ENCODE measurements at regions not wholly inside any gene's neighbourhood (a gene's known extent, or its start where the extent isn't known, plus 50 kb on each side); places are given as distances from the start of the nearest gene placed in this dataset.
A peak's percentile ranks its signal among the peaks of the same experiment; 100 is the strongest.

- intact Hi-C loops (cut with micrococcal nuclease): loop anchor here (10.0 kb wide), 1 partner anchor 149 kb away; no protein-coding TSS in a partner anchor
- peaks cover 10% of the 10 kb centered on the region for H3K4me1 ChIP-seq (ENCODE audit: insufficient read depth, low read length)
- no peak overlapping the region for H3K4me3 ChIP-seq (ENCODE audit: low read length)
- H3K79me2 ChIP-seq (ENCODE audit: low read length): no peaks in the 10 kb centered on the region
- TF ChIP-seq EZH2 (IDR thresholded peaks at IDR 0.05; ENCODE audit: low read length, unreplicated experiment) (no peak), EZH2phosphoT487 (IDR thresholded peaks at IDR 0.05; ENCODE audit: borderline replicate concordance, low read length) (no peak)
- TF ChIP-seq, protein P1, sequence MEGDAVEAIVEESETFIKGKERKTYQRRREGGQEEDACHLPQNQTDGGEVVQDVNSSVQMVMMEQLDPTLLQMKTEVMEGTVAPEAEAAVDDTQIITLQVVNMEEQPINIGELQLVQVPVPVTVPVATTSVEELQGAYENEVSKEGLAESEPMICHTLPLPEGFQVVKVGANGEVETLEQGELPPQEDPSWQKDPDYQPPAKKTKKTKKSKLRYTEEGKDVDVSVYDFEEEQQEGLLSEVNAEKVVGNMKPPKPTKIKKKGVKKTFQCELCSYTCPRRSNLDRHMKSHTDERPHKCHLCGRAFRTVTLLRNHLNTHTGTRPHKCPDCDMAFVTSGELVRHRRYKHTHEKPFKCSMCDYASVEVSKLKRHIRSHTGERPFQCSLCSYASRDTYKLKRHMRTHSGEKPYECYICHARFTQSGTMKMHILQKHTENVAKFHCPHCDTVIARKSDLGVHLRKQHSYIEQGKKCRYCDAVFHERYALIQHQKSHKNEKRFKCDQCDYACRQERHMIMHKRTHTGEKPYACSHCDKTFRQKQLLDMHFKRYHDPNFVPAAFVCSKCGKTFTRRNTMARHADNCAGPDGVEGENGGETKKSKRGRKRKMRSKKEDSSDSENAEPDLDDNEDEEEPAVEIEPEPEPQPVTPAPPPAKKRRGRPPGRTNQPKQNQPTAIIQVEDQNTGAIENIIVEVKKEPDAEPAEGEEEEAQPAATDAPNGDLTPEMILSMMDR (conservative IDR thresholded peaks at IDR 0.05; ENCODE audit: low read depth, low read length): no peak; the same call in 1 of the 2 replicates
- BruUV-seq (replicated peaks): no TSS peak
- no peak overlapping the region for H2AFZ ChIP-seq (ENCODE audit: low read length)
- no peaks in the 10 kb centered on the region for H4K20me1 ChIP-seq (ENCODE audit: low read length)
- H3K27me3 ChIP-seq (ENCODE audit: low read length): no peaks in the 10 kb centered on the region
- no peaks in the 10 kb centered on the region for H3F3A ChIP-seq (ENCODE audit: low read length, unreplicated experiment)
- DNase-seq (peak; percentile 76), ATAC-seq (peak; percentile 73)
- peak overlapping the region; percentile 27 for H3K4me2 ChIP-seq (ENCODE audit: low read length)
- no peak overlapping the region for H3K9ac ChIP-seq (ENCODE audit: low read length)
- CTCF ChIA-PET: no interaction called here
- no peaks in the 10 kb centered on the region; the same call in 1 of the 2 replicates for H3K36me3 ChIP-seq (ENCODE audit: low read depth, low read length)
- POLR2A ChIA-PET (ENCODE audit: unreplicated experiment): no interaction called here
- no peaks in the 10 kb centered on the region for H3K9me2 ChIP-seq (replicated peaks; ENCODE audit: low read length)
- no peaks in the 10 kb centered on the region for H3K9me3 ChIP-seq (ENCODE audit: low read length)
- H3K27ac ChIP-seq (ENCODE audit: low read length): no peak overlapping the region
Observed at GRCh38 chr2:220696280-220696669, 875.8 kb downstream of the EPHA4 start.

DNA sequence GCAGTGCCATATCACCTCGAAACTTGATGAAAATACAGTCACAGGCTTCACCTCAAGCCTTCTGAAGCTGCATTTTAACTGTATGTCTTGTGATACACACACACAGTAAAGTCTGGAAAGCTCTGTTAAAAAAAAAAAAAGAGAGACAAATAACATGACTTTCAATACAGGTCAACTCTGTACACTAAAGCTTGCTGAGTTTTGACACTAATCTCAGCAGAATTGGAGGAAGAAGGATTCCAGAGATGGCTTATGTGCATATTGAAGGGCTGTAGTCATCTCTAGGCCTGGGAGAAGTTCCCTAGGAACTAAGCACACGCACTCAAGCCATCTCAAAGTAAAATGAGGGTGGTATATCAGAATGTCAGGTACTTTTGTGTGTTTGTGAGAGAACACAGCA lies 875.1 kb downstream of the EPHA4 start:
- DNase-seq (no peak), ATAC-seq (no peak)
- Histone ChIP-seq H3F3A (ENCODE audit: low read length, unreplicated experiment) (no peaks in the 10 kb centered on the region), H3K27me3 (ENCODE audit: low read length) (no peaks in the 10 kb centered on the region), H3K4me1 (ENCODE audit: insufficient read depth, low read length) (peaks cover 10% of the 10 kb centered on the region), H3K4me3 (ENCODE audit: low read length) (no peak overlapping the region), H3K4me2 (ENCODE audit: low read length) (peak overlapping the region; percentile 27; the same call in 1 of the 2 replicates), H3K9ac (ENCODE audit: low read length) (no peak overlapping the region), H4K20me1 (ENCODE audit: low read length) (no peaks in the 10 kb centered on the region), H3K27ac (ENCODE audit: low read length) (no peak overlapping the region), H3K36me3 (ENCODE audit: low read depth, low read length) (no peaks in the 10 kb centered on the region; the same call in 1 of the 2 replicates), H3K9me3 (ENCODE audit: low read length) (no peaks in the 10 kb centered on the region), H3K9me2 (replicated peaks; ENCODE audit: low read length) (no peaks in the 10 kb centered on the region), H2AFZ (ENCODE audit: low read length) (no peak overlapping the region), H3K79me2 (ENCODE audit: low read length) (no peaks in the 10 kb centered on the region)
- no TSS peak for BruUV-seq (replicated peaks)
- intact Hi-C loops (cut with micrococcal nuclease): loop anchor here (10.0 kb wide), 1 partner anchor 148 kb away; no protein-coding TSS in a partner anchor
- ChIA-PET POLR2A (ENCODE audit: unreplicated experiment) (no interaction called here), CTCF (interaction anchor here (0.6 kb wide), 1 partner anchor 189 kb away, joined by 3 read pairs; no protein-coding TSS in a partner anchor)
- TF ChIP-seq, protein P1 (conservative IDR thresholded peaks at IDR 0.05; ENCODE audit: low read depth, low read length): no peak
- TF ChIP-seq EZH2phosphoT487 (IDR thresholded peaks at IDR 0.05; ENCODE audit: borderline replicate concordance, low read length): no peak
- TF ChIP-seq EZH2 (IDR thresholded peaks at IDR 0.05; ENCODE audit: low read length, unreplicated experiment): no peak

- H3K4me2 ChIP-seq (ENCODE audit: low read length): no peak overlapping the region
- no peaks in the 10 kb centered on the region for H3K9me3 ChIP-seq (ENCODE audit: low read length)
- no peaks in the 10 kb centered on the region for H3K9me2 ChIP-seq (replicated peaks; ENCODE audit: low read length)
- ATAC-seq (no peak), DNase-seq (peak; percentile 74)
- no peak overlapping the region for H3K9ac ChIP-seq (ENCODE audit: low read length)
- no peak overlapping the region for H2AFZ ChIP-seq (ENCODE audit: low read length)
- H4K20me1 ChIP-seq (ENCODE audit: low read length): no peaks in the 10 kb centered on the region
- ChIA-PET POLR2A (ENCODE audit: unreplicated experiment) (no interaction called here), CTCF (no interaction called here)
- TF ChIP-seq EZH2phosphoT487 (IDR thresholded peaks at IDR 0.05; ENCODE audit: borderline replicate concordance, low read length): no peak
- TF ChIP-seq EZH2 (IDR thresholded peaks at IDR 0.05; ENCODE audit: low read length, unreplicated experiment): no peak
- TF ChIP-seq, protein P1 (conservative IDR thresholded peaks at IDR 0.05; ENCODE audit: low read depth, low read length): no peak
- peaks cover 10% of the 10 kb centered on the region for H3K4me1 ChIP-seq (ENCODE audit: insufficient read depth, low read length)
- H3K27ac ChIP-seq (ENCODE audit: low read length): no peak overlapping the region
- no peaks in the 10 kb centered on the region for H3K79me2 ChIP-seq (ENCODE audit: low read length)
- BruUV-seq (replicated peaks): no TSS peak
- no peaks in the 10 kb centered on the region for H3K27me3 ChIP-seq (ENCODE audit: low read length)
- no peaks in the 10 kb centered on the region; the same call in 1 of the 2 replicates for H3K36me3 ChIP-seq (ENCODE audit: low read depth, low read length)
- H3F3A ChIP-seq (ENCODE audit: low read length, unreplicated experiment): no peaks in the 10 kb centered on the region
- intact Hi-C loops (cut with micrococcal nuclease): loop anchor here (5.0 kb wide), 1 partner anchor 76 kb away; no protein-coding TSS in a partner anchor
- no peak overlapping the region for H3K4me3 ChIP-seq (ENCODE audit: low read length)
Observed at GRCh38 chr2:220701115-220701514, 871.0 kb downstream of the EPHA4 start.
